ENCODE measurements at regions not wholly inside any gene's neighbourhood (a gene's known extent, or its start where the extent isn't known, plus 50 kb on each side); places are given as distances from the start of the nearest gene placed in this dataset.
A peak's percentile ranks its signal among the peaks of the same experiment; 100 is the strongest.
"Not testable (repeated sequence)": the region's sequence is repeated elsewhere in the genome, so short reads cannot be mapped to it uniquely, and the experiment has no call there.

- TF ChIP-seq CTCF (IDR thresholded peaks at IDR 0.05; ENCODE audit: partially characterized antibody, unreplicated experiment), result no peak
- Mint-ChIP-seq H3K27ac (ENCODE audit: unreplicated experiment) (peak overlapping the region; percentile 74), H3K9me3 (ENCODE audit: unreplicated experiment) (peaks cover 14% of the 10 kb centered on the region), H3K4me3 (ENCODE audit: unreplicated experiment) (peak overlapping the region; percentile 64), H3K36me3 (ENCODE audit: unreplicated experiment) (peaks cover 2% of the 10 kb centered on the region), H3K4me1 (ENCODE audit: low read depth, unreplicated experiment) (peaks cover 12% of the 10 kb centered on the region), H3K27me3 (ENCODE audit: unreplicated experiment) (peaks cover 18% of the 10 kb centered on the region)
- DNase-seq, result no peak
Observed at GRCh38 chr22:22164541-22165272, 79.9 kb upstream of the VPREB1 start.

- TF ChIP-seq CTCF (IDR thresholded peaks at IDR 0.05; ENCODE audit: partially characterized antibody, unreplicated experiment), result no peak
- H3K4me3 Mint-ChIP-seq (ENCODE audit: unreplicated experiment), result no peak overlapping the region
- peaks cover 9% of the 10 kb centered on the region for H3K9me3 Mint-ChIP-seq (ENCODE audit: unreplicated experiment)
- H3K27me3 Mint-ChIP-seq (ENCODE audit: unreplicated experiment), result peaks cover 14% of the 10 kb centered on the region
- no peak overlapping the region for H3K27ac Mint-ChIP-seq (ENCODE audit: unreplicated experiment)
- peaks cover 5% of the 10 kb centered on the region for H3K36me3 Mint-ChIP-seq (ENCODE audit: unreplicated experiment)
- peaks cover 5% of the 10 kb centered on the region for H3K4me1 Mint-ChIP-seq (ENCODE audit: low read depth, unreplicated experiment)
- DNase-seq, result no peak
Observed at GRCh38 chr22:22161924-22162851, 82.4 kb upstream of the VPREB1 start.

- not testable (repeated sequence) for H3K27ac Mint-ChIP-seq (ENCODE audit: unreplicated experiment); H3K36me3 Mint-ChIP-seq (ENCODE audit: unreplicated experiment); H3K9me3 Mint-ChIP-seq (ENCODE audit: unreplicated experiment); H3K4me3 Mint-ChIP-seq (ENCODE audit: unreplicated experiment); DNase-seq; H3K4me1 Mint-ChIP-seq (ENCODE audit: low read depth, unreplicated experiment)
- H3K27me3 Mint-ChIP-seq (ENCODE audit: unreplicated experiment), result peaks cover 14% of the 10 kb centered on the region
Observed at GRCh38 chr22:22160768-22161167, 83.8 kb upstream of the VPREB1 start.

GRCh38 chr22:22159384-22159783, 85.2 kb upstream of the VPREB1 start:
- H3K27me3 Mint-ChIP-seq (ENCODE audit: unreplicated experiment), result peaks cover 11% of the 10 kb centered on the region
- peaks cover 5% of the 10 kb centered on the region for H3K36me3 Mint-ChIP-seq (ENCODE audit: unreplicated experiment)
- peaks cover 4% of the 10 kb centered on the region for H3K9me3 Mint-ChIP-seq (ENCODE audit: unreplicated experiment)
- DNase-seq, result no peak
- peak overlapping the region; percentile 31 for H3K27ac Mint-ChIP-seq (ENCODE audit: unreplicated experiment)
- peaks cover under 1% of the 10 kb centered on the region for H3K4me1 Mint-ChIP-seq (ENCODE audit: low read depth, unreplicated experiment)
- no peak for TF ChIP-seq CTCF (IDR thresholded peaks at IDR 0.05; ENCODE audit: partially characterized antibody, unreplicated experiment)
- H3K4me3 Mint-ChIP-seq (ENCODE audit: unreplicated experiment), result no peak overlapping the region

GRCh38 chr22:22158965-22159364, 85.6 kb upstream of the VPREB1 start:
- Mint-ChIP-seq H3K4me1 (ENCODE audit: low read depth, unreplicated experiment) (no peaks in the 10 kb centered on the region), H3K36me3 (ENCODE audit: unreplicated experiment) (peaks cover 5% of the 10 kb centered on the region), H3K27ac (ENCODE audit: unreplicated experiment) (no peak overlapping the region), H3K27me3 (ENCODE audit: unreplicated experiment) (peaks cover 12% of the 10 kb centered on the region), H3K4me3 (ENCODE audit: unreplicated experiment) (no peak overlapping the region), H3K9me3 (ENCODE audit: unreplicated experiment) (peaks cover 3% of the 10 kb centered on the region)
- no peak for TF ChIP-seq CTCF (IDR thresholded peaks at IDR 0.05; ENCODE audit: partially characterized antibody, unreplicated experiment)
- DNase-seq, result no peak

Measured in glutamatergic neuron (in vitro differentiated cells).